ENCODE measurements at regions not wholly inside any gene's neighbourhood (a gene's known extent, or its start where the extent isn't known, plus 50 kb on each side); places are given as distances from the start of the nearest gene placed in this dataset.

- TF ChIP-seq POLR2A (IDR thresholded peaks at IDR 0.05) (no peak), CTCF (IDR thresholded peaks at IDR 0.05) (no peak)
These were observed 865.0 kb upstream of the TYRP1 start for GRCh38 chr9:11828201-11828600.
